GM11168 (cell line): ENCODE measurements at regions not wholly inside any gene's neighbourhood (a gene's known extent, or its start where the extent isn't known, plus 50 kb on each side); places are given as distances from the start of the nearest gene placed in this dataset.

Experiments
- in situ Hi-C: fragments of 300-500 bp; cut with MboI; formaldehyde crosslinking; loops from one replicate; pipeline ENCODE4 v1.12.0; 2022; ENCODE audit warnings: low sequenced_read_pairs; ENCODE audit not compliant: unreplicated experiment

- in situ Hi-C loops, result no loop called here
Observed at GRCh38 chr20:50385733-50386640, 124.2 kb upstream of the PTPN1 start.

- in situ Hi-C loops, result no loop called here
Observed at GRCh38 chr20:50386641-50386960, 123.6 kb upstream of the PTPN1 start.

- in situ Hi-C loops, result no loop called here
Observed at GRCh38 chr20:50387218-50387995, 122.8 kb upstream of the PTPN1 start.

GRCh38 chr20:50387996-50388332, 122.2 kb upstream of the PTPN1 start:
- in situ Hi-C loops, result no loop called here

- in situ Hi-C loops, result no loop called here
Observed at GRCh38 chr20:50388733-50389437, 121.3 kb upstream of the PTPN1 start.

- in situ Hi-C loops, result no loop called here
Observed at GRCh38 chr20:50389438-50389807, 120.8 kb upstream of the PTPN1 start.

GRCh38 chr20:50389808-50390684, 120.1 kb upstream of the PTPN1 start:
- in situ Hi-C loops, result no loop called here

GRCh38 chr20:50390685-50391443, 119.3 kb upstream of the PTPN1 start:
- in situ Hi-C loops, result no loop called here

- in situ Hi-C loops, result no loop called here
Observed at GRCh38 chr20:50391444-50392137, 118.6 kb upstream of the PTPN1 start.

GRCh38 chr20:50392138-50392866, 117.9 kb upstream of the PTPN1 start:
- in situ Hi-C loops, result no loop called here

- in situ Hi-C loops, result no loop called here
Observed at GRCh38 chr20:50393242-50393641, 116.9 kb upstream of the PTPN1 start.

GRCh38 chr20:50393990-50394561, 116.1 kb upstream of the PTPN1 start:
- in situ Hi-C loops, result no loop called here

- in situ Hi-C loops, result no loop called here
Observed at GRCh38 chr20:50394569-50394968, 115.6 kb upstream of the PTPN1 start.

GRCh38 chr20:50395251-50395729, 114.9 kb upstream of the PTPN1 start:
- in situ Hi-C loops, result no loop called here

- in situ Hi-C loops, result no loop called here
Observed at GRCh38 chr20:50395914-50396488, 114.2 kb upstream of the PTPN1 start.

- in situ Hi-C loops, result no loop called here
Observed at GRCh38 chr20:50396623-50397022, 113.6 kb upstream of the PTPN1 start.

- in situ Hi-C loops, result no loop called here
Observed at GRCh38 chr20:50397058-50397457, 113.1 kb upstream of the PTPN1 start.
